Cardiac muscle cell (in vitro differentiated cells and primary cell): ENCODE measurements at regions not wholly inside any gene's neighbourhood (a gene's known extent, or its start where the extent isn't known, plus 50 kb on each side); places are given as distances from the start of the nearest gene placed in this dataset.

Experiments used
- DNase-seq, 2 donors: peaks; one replicate each; pipeline versions ENCODE4 v3.0.0 to v3.0.0-alpha.2; 2010 to 2017; ENCODE audit warnings: low read depth in 1 of 2, low spot score in 1 of 2
- H3K27ac ChIP-seq: fragments of 200-600 bp; sonication (generic); 2 replicates; pipeline ENCODE4 v1.5.1; 2016
- H3K27me3 ChIP-seq: fragments of 200-600 bp; sonication (generic); 2 replicates; pipeline ENCODE4 v1.6.0; 2016; ENCODE audit warnings: control low read depth
- H3K36me3 ChIP-seq: fragments of 200-600 bp; sonication (generic); 2 replicates; pipeline ENCODE4 v1.5.1; 2016; ENCODE audit warnings: control low read depth
- H3K4me1 ChIP-seq: fragments of 200-600 bp; sonication (generic); 2 replicates; pipeline ENCODE4 v1.8.1; 2017; ENCODE audit warnings: low read depth, mild to moderate bottlenecking, mixed run types
- H3K4me3 ChIP-seq: fragments of 200-600 bp; sonication (generic); 2 replicates; pipeline ENCODE4 v1.5.1; 2016; ENCODE audit warnings: mild to moderate bottlenecking
- H3K9me3 ChIP-seq: fragments of 200-600 bp; sonication (generic); 2 replicates; pipeline ENCODE4 v1.5.1; 2017; ENCODE audit warnings: low read depth, mild to moderate bottlenecking, control low read depth
- CTCF ChIP-seq: IDR thresholded peaks from 2 replicates; pipeline ENCODE4 v1.5.1; 2012; ENCODE audit warnings: low read depth, mild to moderate bottlenecking, low read length

- Histone ChIP-seq H3K9me3 (no peaks in the 10 kb centered on the region), H3K27me3 (no peaks in the 10 kb centered on the region), H3K36me3 (no peaks in the 10 kb centered on the region), H3K4me1 (no peaks in the 10 kb centered on the region), H3K27ac (no peak overlapping the region), H3K4me3 (no peak overlapping the region)
- TF ChIP-seq CTCF: no peak
- DNase-seq: no peak
These were observed 88.8 kb upstream of the MAP4K4 start for GRCh38 chr2:101608408-101609310.

- no peaks in the 10 kb centered on the region for H3K27me3 ChIP-seq
- TF ChIP-seq CTCF: no peak
- no peak overlapping the region for H3K4me3 ChIP-seq
- peak in 1 of 2 donors; percentile 67 for DNase-seq
- no peaks in the 10 kb centered on the region for H3K4me1 ChIP-seq
- H3K36me3 ChIP-seq: no peaks in the 10 kb centered on the region
- H3K27ac ChIP-seq: no peak overlapping the region
- H3K9me3 ChIP-seq: no peaks in the 10 kb centered on the region
These were observed 100.1 kb upstream of the MAP4K4 start for GRCh38 chr2:101597347-101597944.

- Histone ChIP-seq H3K36me3 (no peaks in the 10 kb centered on the region), H3K4me3 (no peak overlapping the region), H3K27ac (no peak overlapping the region), H3K4me1 (no peaks in the 10 kb centered on the region), H3K9me3 (no peaks in the 10 kb centered on the region), H3K27me3 (no peaks in the 10 kb centered on the region)
- no peak for TF ChIP-seq CTCF
- peak in 1 of 2 donors; percentile 25 for DNase-seq
These were observed 101.2 kb upstream of the MAP4K4 start for GRCh38 chr2:101596333-101596732.

GRCh38 chr2:101587251-101587650 is 110.3 kb upstream of the MAP4K4 start:
- TF ChIP-seq CTCF: no peak

GRCh38 chr2:101583861-101584260 is 108.9 kb upstream of the RFX8 start:
- no peak for DNase-seq
- Histone ChIP-seq H3K27me3 (no peaks in the 10 kb centered on the region), H3K36me3 (no peaks in the 10 kb centered on the region), H3K9me3 (no peaks in the 10 kb centered on the region), H3K4me3 (no peak overlapping the region), H3K4me1 (no peaks in the 10 kb centered on the region), H3K27ac (no peak overlapping the region)
- TF ChIP-seq CTCF: no peak

More at GRCh38 chr2:101587251-101587650, 110.3 kb upstream of the MAP4K4 start:
- Histone ChIP-seq H3K9me3 (no peaks in the 10 kb centered on the region), H3K36me3 (no peaks in the 10 kb centered on the region), H3K27ac (no peak overlapping the region), H3K27me3 (no peaks in the 10 kb centered on the region), H3K4me1 (no peaks in the 10 kb centered on the region), H3K4me3 (no peak overlapping the region)
- DNase-seq: no peak
